ENCODE measurements at regions not wholly inside any gene's neighbourhood (a gene's known extent, or its start where the extent isn't known, plus 50 kb on each side); places are given as distances from the start of the nearest gene placed in this dataset.
"Not testable (repeated sequence)": the region's sequence is repeated elsewhere in the genome, so short reads cannot be mapped to it uniquely, and the experiment has no call there.

- H3K23ac ChIP-seq (ENCODE audit: low read length) = no peak overlapping the region
These were observed 341.4 kb upstream of the SGO1 start for GRCh38 chr3:20527368-20527767.

GRCh38 chr3:20524328-20524727 is 338.3 kb upstream of the SGO1 start:
- Histone ChIP-seq H3K79me2 (ENCODE audit: control insufficient read depth, insufficient read depth, low read length, poor library complexity) (no peaks in the 10 kb centered on the region), H3K18ac (ENCODE audit: low read length) (no peak overlapping the region), H3K9ac (ENCODE audit: low read length) (no peak overlapping the region), H3K79me1 (ENCODE audit: low read length) (no peaks in the 10 kb centered on the region), H4K91ac (ENCODE audit: low read depth, low read length) (no peak overlapping the region), H3K23ac (ENCODE audit: low read length) (no peak overlapping the region), H2BK5ac (ENCODE audit: low read depth, low read length, poor library complexity) (no peak overlapping the region), H4K12ac (ENCODE audit: low read depth, low read length) (no peak overlapping the region), H3K14ac (ENCODE audit: low read length) (no peak overlapping the region), H3K27me3 (ENCODE audit: insufficient read depth, low read length) (no peaks in the 10 kb centered on the region), H4K8ac (ENCODE audit: low read depth, low read length) (no peak overlapping the region), H2AFZ (ENCODE audit: insufficient read depth, low read length, poor library complexity) (no peak overlapping the region), H3K27ac (ENCODE audit: low read depth, low read length) (no peak overlapping the region), H3K9me3 (ENCODE audit: insufficient read depth, low read depth, low read length) (no peaks in the 10 kb centered on the region), H3K4me3 (ENCODE audit: low read depth, low read length) (no peak overlapping the region), H3K4me2 (ENCODE audit: low read length) (no peak overlapping the region), H3K36me3 (ENCODE audit: control insufficient read depth in 1 of 2, insufficient read depth in 2 of 2, low read length in 2 of 2) (no peaks in the 10 kb centered on the region), H2AK5ac (ENCODE audit: low read length) (no peak overlapping the region), H3K4ac (ENCODE audit: low read depth, low read length) (no peak overlapping the region), H2BK12ac (ENCODE audit: low read length) (no peak overlapping the region), H3K4me1 (ENCODE audit: control insufficient read depth in 1 of 2, insufficient read depth in 2 of 2, low read length in 2 of 2) (no peaks in the 10 kb centered on the region), H2BK120ac (ENCODE audit: insufficient read depth, low read length, poor library complexity) (no peak overlapping the region)
- DNase-seq = no peak

More at GRCh38 chr3:20527368-20527767, 341.4 kb upstream of the SGO1 start:
- no peak overlapping the region for H4K8ac ChIP-seq (ENCODE audit: low read depth, low read length)
- H2BK12ac ChIP-seq (ENCODE audit: low read length) = no peak overlapping the region
- no peaks in the 10 kb centered on the region for H3K27me3 ChIP-seq (ENCODE audit: insufficient read depth, low read length)
- no peak overlapping the region for H4K91ac ChIP-seq (ENCODE audit: low read depth, low read length)
- H2BK120ac ChIP-seq (ENCODE audit: insufficient read depth, low read length, poor library complexity) = no peak overlapping the region
- no peaks in the 10 kb centered on the region for H3K79me1 ChIP-seq (ENCODE audit: low read length)
- no peak overlapping the region for H3K4me3 ChIP-seq (ENCODE audit: low read depth, low read length)
- no peak overlapping the region for H2BK5ac ChIP-seq (ENCODE audit: low read depth, low read length, poor library complexity)
- no peak overlapping the region for H4K12ac ChIP-seq (ENCODE audit: low read depth, low read length)
- no peak overlapping the region for H2AK5ac ChIP-seq (ENCODE audit: low read length)
- no peak overlapping the region for H3K14ac ChIP-seq (ENCODE audit: low read length)
- no peak overlapping the region for H3K27ac ChIP-seq (ENCODE audit: low read depth, low read length)
- no peaks in the 10 kb centered on the region for H3K79me2 ChIP-seq (ENCODE audit: control insufficient read depth, insufficient read depth, low read length, poor library complexity)
- H3K9ac ChIP-seq (ENCODE audit: low read length) = no peak overlapping the region
- no peak overlapping the region for H3K4me2 ChIP-seq (ENCODE audit: low read length)
- H3K4ac ChIP-seq (ENCODE audit: low read depth, low read length) = no peak overlapping the region
- no peaks in the 10 kb centered on the region for H3K9me3 ChIP-seq (ENCODE audit: insufficient read depth, low read depth, low read length)
- no peak for DNase-seq
- no peaks in the 10 kb centered on the region for H3K4me1 ChIP-seq (ENCODE audit: control insufficient read depth in 1 of 2, insufficient read depth in 2 of 2, low read length in 2 of 2)
- H3K36me3 ChIP-seq (ENCODE audit: control insufficient read depth in 1 of 2, insufficient read depth in 2 of 2, low read length in 2 of 2) = no peaks in the 10 kb centered on the region
- no peak overlapping the region for H2AFZ ChIP-seq (ENCODE audit: insufficient read depth, low read length, poor library complexity)
- H3K18ac ChIP-seq (ENCODE audit: low read length) = no peak overlapping the region
- WGBS (ENCODE audit: extremely low coverage, insufficient coverage, insufficient read length) = no CpG with 5 or more reads among the region's 1 CpG

GRCh38 chr3:20523293-20523692 is 337.3 kb upstream of the SGO1 start:
- Histone ChIP-seq H3K23ac (ENCODE audit: low read length) (no peak overlapping the region), H3K4me1 (ENCODE audit: control insufficient read depth in 1 of 2, insufficient read depth in 2 of 2, low read length in 2 of 2) (no peaks in the 10 kb centered on the region), H2AK5ac (ENCODE audit: low read length) (no peak overlapping the region), H3K14ac (ENCODE audit: low read length) (no peak overlapping the region), H4K12ac (ENCODE audit: low read depth, low read length) (no peak overlapping the region), H3K4ac (ENCODE audit: low read depth, low read length) (no peak overlapping the region), H3K9ac (ENCODE audit: low read length) (no peak overlapping the region), H2BK12ac (ENCODE audit: low read length) (no peak overlapping the region), H3K27ac (ENCODE audit: low read depth, low read length) (no peak overlapping the region), H3K9me3 (ENCODE audit: insufficient read depth, low read depth, low read length) (no peaks in the 10 kb centered on the region), H3K36me3 (ENCODE audit: control insufficient read depth in 1 of 2, insufficient read depth in 2 of 2, low read length in 2 of 2) (no peaks in the 10 kb centered on the region), H2BK5ac (ENCODE audit: low read depth, low read length, poor library complexity) (no peak overlapping the region), H3K4me2 (ENCODE audit: low read length) (no peak overlapping the region), H4K8ac (ENCODE audit: low read depth, low read length) (no peak overlapping the region), H3K79me1 (ENCODE audit: low read length) (no peaks in the 10 kb centered on the region), H3K4me3 (ENCODE audit: low read depth, low read length) (no peak overlapping the region), H3K27me3 (ENCODE audit: insufficient read depth, low read length) (no peaks in the 10 kb centered on the region), H3K79me2 (ENCODE audit: control insufficient read depth, insufficient read depth, low read length, poor library complexity) (no peaks in the 10 kb centered on the region), H4K91ac (ENCODE audit: low read depth, low read length) (no peak overlapping the region), H2AFZ (ENCODE audit: insufficient read depth, low read length, poor library complexity) (no peak overlapping the region), H2BK120ac (ENCODE audit: insufficient read depth, low read length, poor library complexity) (no peak overlapping the region), H3K18ac (ENCODE audit: low read length) (no peak overlapping the region)
- no peak for DNase-seq

GRCh38 chr3:20517316-20517715 is 331.3 kb upstream of the SGO1 start:
- not testable (repeated sequence) for H3K9me3 ChIP-seq (ENCODE audit: insufficient read depth, low read depth, low read length); H4K8ac ChIP-seq (ENCODE audit: low read depth, low read length); H2BK5ac ChIP-seq (ENCODE audit: low read depth, low read length, poor library complexity); H2BK12ac ChIP-seq (ENCODE audit: low read length); H3K4me3 ChIP-seq (ENCODE audit: low read depth, low read length); H3K4me1 ChIP-seq (ENCODE audit: control insufficient read depth in 1 of 2, insufficient read depth in 2 of 2, low read length in 2 of 2); H2BK120ac ChIP-seq (ENCODE audit: insufficient read depth, low read length, poor library complexity); H3K79me1 ChIP-seq (ENCODE audit: low read length); H3K79me2 ChIP-seq (ENCODE audit: control insufficient read depth, insufficient read depth, low read length, poor library complexity); H2AFZ ChIP-seq (ENCODE audit: insufficient read depth, low read length, poor library complexity); H3K27ac ChIP-seq (ENCODE audit: low read depth, low read length); H3K18ac ChIP-seq (ENCODE audit: low read length); DNase-seq; H4K91ac ChIP-seq (ENCODE audit: low read depth, low read length); H3K4ac ChIP-seq (ENCODE audit: low read depth, low read length); H3K36me3 ChIP-seq (ENCODE audit: control insufficient read depth in 1 of 2, insufficient read depth in 2 of 2, low read length in 2 of 2); H4K12ac ChIP-seq (ENCODE audit: low read depth, low read length); H2AK5ac ChIP-seq (ENCODE audit: low read length); H3K23ac ChIP-seq (ENCODE audit: low read length); H3K4me2 ChIP-seq (ENCODE audit: low read length); H3K27me3 ChIP-seq (ENCODE audit: insufficient read depth, low read length); H3K9ac ChIP-seq (ENCODE audit: low read length); H3K14ac ChIP-seq (ENCODE audit: low read length)
- no CpG with 5 or more reads among the region's 10 CpGs for WGBS (ENCODE audit: extremely low coverage, insufficient coverage, insufficient read length)

GRCh38 chr3:20516311-20516710 is 330.3 kb upstream of the SGO1 start:
- H3K36me3 ChIP-seq (ENCODE audit: control insufficient read depth in 1 of 2, insufficient read depth in 2 of 2, low read length in 2 of 2) = no peaks in the 10 kb centered on the region
- no peak overlapping the region for H4K12ac ChIP-seq (ENCODE audit: low read depth, low read length)
- H2AK5ac ChIP-seq (ENCODE audit: low read length) = no peak overlapping the region
- no peak overlapping the region for H3K14ac ChIP-seq (ENCODE audit: low read length)
- H2BK5ac ChIP-seq (ENCODE audit: low read depth, low read length, poor library complexity) = no peak overlapping the region
- H3K79me2 ChIP-seq (ENCODE audit: control insufficient read depth, insufficient read depth, low read length, poor library complexity) = no peaks in the 10 kb centered on the region
- no peak overlapping the region for H2AFZ ChIP-seq (ENCODE audit: insufficient read depth, low read length, poor library complexity)
- no peak overlapping the region for H3K27ac ChIP-seq (ENCODE audit: low read depth, low read length)
- H3K9me3 ChIP-seq (ENCODE audit: insufficient read depth, low read depth, low read length) = no peaks in the 10 kb centered on the region
- no peak overlapping the region for H3K4ac ChIP-seq (ENCODE audit: low read depth, low read length)
- H2BK120ac ChIP-seq (ENCODE audit: insufficient read depth, low read length, poor library complexity) = no peak overlapping the region
- H3K27me3 ChIP-seq (ENCODE audit: insufficient read depth, low read length) = no peaks in the 10 kb centered on the region
- no peak overlapping the region for H3K4me2 ChIP-seq (ENCODE audit: low read length)
- H4K8ac ChIP-seq (ENCODE audit: low read depth, low read length) = no peak overlapping the region
- H2BK12ac ChIP-seq (ENCODE audit: low read length) = no peak overlapping the region
- peaks cover 3 to 4% of the 10 kb centered on the region in 2 experiments for H3K4me1 ChIP-seq (ENCODE audit: control insufficient read depth in 1 of 2, insufficient read depth in 2 of 2, low read length in 2 of 2)
- no peak overlapping the region for H3K18ac ChIP-seq (ENCODE audit: low read length)
- H3K9ac ChIP-seq (ENCODE audit: low read length) = no peak overlapping the region
- no peak for DNase-seq
- no peak overlapping the region for H4K91ac ChIP-seq (ENCODE audit: low read depth, low read length)
- no peaks in the 10 kb centered on the region for H3K79me1 ChIP-seq (ENCODE audit: low read length)
- no peak overlapping the region for H3K4me3 ChIP-seq (ENCODE audit: low read depth, low read length)
- H3K23ac ChIP-seq (ENCODE audit: low read length) = no peak overlapping the region

Data from trophoblast cell (in vitro differentiated cells and primary cell).